DND-41 (cell line): ENCODE measurements at regions not wholly inside any gene's neighbourhood (a gene's known extent, or its start where the extent isn't known, plus 50 kb on each side); places are given as distances from the start of the nearest gene placed in this dataset.

Source experiments
- ATAC-seq: fragments of 200-7000 bp; cut with Tn5 transposase; 3 replicates; pipeline ENCODE4 v1.9.1; 2021; ENCODE audit warnings: low read depth; ENCODE audit not compliant: insufficient read depth
- DNase-seq: peaks from one replicate; pipeline ENCODE4 v3.0.0-alpha.2; 2020
- H2AFZ ChIP-seq: 2 replicates; pipeline ENCODE4 v1.6.0; 2012; ENCODE audit warnings: low read depth, low read length
- H3K27ac ChIP-seq: 2 replicates; pipeline ENCODE4 v1.5.1; 2012; ENCODE audit warnings: low read length, inconsistent platforms
- H3K27me3 ChIP-seq: fragments of 200-600 bp; sonication (generic); 2 replicates; pipeline ENCODE4 v1.6.0; 2012; ENCODE audit warnings: low read length, mild to moderate bottlenecking, inconsistent platforms; ENCODE audit not compliant: insufficient read depth, poor library complexity
- H3K36me3 ChIP-seq: 2 replicates; pipeline ENCODE4 v1.5.1; 2012; ENCODE audit warnings: low read length, inconsistent platforms; ENCODE audit not compliant: insufficient read depth
- H3K4me1 ChIP-seq: 2 replicates; pipeline ENCODE4 v1.5.1; 2012; ENCODE audit warnings: mild to moderate bottlenecking, low read length; ENCODE audit not compliant: insufficient read depth
- H3K4me2 ChIP-seq: 2 replicates; pipeline ENCODE4 v1.6.0; 2012; ENCODE audit warnings: mild to moderate bottlenecking, moderate library complexity, low read length, inconsistent platforms; ENCODE audit not compliant: insufficient read depth
- H3K4me3 ChIP-seq, 2 experiments: fragments of 200-600 bp in 1 of 2; shearing (Covaris generic) in 1 of 2; 2 replicates each; pipeline ENCODE4 v1.5.1; 2012 to 2016; ENCODE audit warnings: inconsistent platforms in 2 of 2, low read length in 2 of 2, mild to moderate bottlenecking in 2 of 2, low read depth in 1 of 2, moderate library complexity in 1 of 2
- H3K79me2 ChIP-seq: 2 replicates; pipeline ENCODE4 v1.6.0; 2012; ENCODE audit warnings: low read length, inconsistent platforms; ENCODE audit not compliant: insufficient read depth
- H3K9ac ChIP-seq: 2 replicates; pipeline ENCODE4 v1.6.0; 2012; ENCODE audit warnings: low read depth, mild to moderate bottlenecking, inconsistent platforms, low read length, moderate library complexity
- H3K9me3 ChIP-seq: 2 replicates; pipeline ENCODE4 v1.5.1; 2012; ENCODE audit warnings: low read length, moderate library complexity, mild to moderate bottlenecking, inconsistent platforms; ENCODE audit not compliant: insufficient read depth, severe bottlenecking
- H4K20me1 ChIP-seq: 2 replicates; pipeline ENCODE4 v1.6.0; 2012; ENCODE audit warnings: low read length; ENCODE audit not compliant: insufficient read depth
- CTCF ChIP-seq: IDR thresholded peaks from 2 replicates; pipeline ENCODE4 v1.5.1; 2012; ENCODE audit warnings: borderline replicate concordance, low read length, moderate library complexity, mild to moderate bottlenecking; ENCODE audit not compliant: poor library complexity, severe bottlenecking; ENCODE audit errors: extremely low read depth
- EZH2 ChIP-seq: IDR thresholded peaks from 3 replicates; pipeline ENCODE4 v1.6.1; 2012; ENCODE audit warnings: borderline replicate concordance, low read depth, mild to moderate bottlenecking, moderate library complexity, low read length, inconsistent platforms; ENCODE audit not compliant: severe bottlenecking

GRCh38 chr16:49094471-49094870, 187.2 kb downstream of the CBLN1 start:
- Histone ChIP-seq H3K9ac (no peak overlapping the region), H3K4me3 (no peak overlapping the region), H3K27me3 (no peaks in the 10 kb centered on the region), H3K27ac (no peak overlapping the region), H4K20me1 (no peaks in the 10 kb centered on the region), H2AFZ (no peak overlapping the region), H3K36me3 (no peaks in the 10 kb centered on the region), H3K4me1 (no peaks in the 10 kb centered on the region), H3K79me2 (no peaks in the 10 kb centered on the region), H3K9me3 (no peaks in the 10 kb centered on the region), H3K4me2 (no peak overlapping the region)
- TF ChIP-seq EZH2: no peak
- TF ChIP-seq CTCF: no peak
- ATAC-seq (no peak), DNase-seq (no peak)

- Histone ChIP-seq H4K20me1 (no peaks in the 10 kb centered on the region), H3K9me3 (no peaks in the 10 kb centered on the region)
- TF ChIP-seq CTCF: no peak
- no peak for TF ChIP-seq EZH2
These were observed 187.7 kb downstream of the CBLN1 start for GRCh38 chr16:49093939-49094338.

GRCh38 chr16:49092704-49093103, 188.9 kb downstream of the CBLN1 start:
- no peaks in the 10 kb centered on the region for H3K4me1 ChIP-seq
- no peak overlapping the region for H3K4me3 ChIP-seq
- no peaks in the 10 kb centered on the region for H3K79me2 ChIP-seq
- H3K4me2 ChIP-seq: no peak overlapping the region
- no peaks in the 10 kb centered on the region for H3K27me3 ChIP-seq
- TF ChIP-seq EZH2: no peak
- TF ChIP-seq CTCF: no peak
- ATAC-seq (no peak), DNase-seq (no peak)
- H3K9ac ChIP-seq: no peak overlapping the region
- no peaks in the 10 kb centered on the region for H3K9me3 ChIP-seq
- H4K20me1 ChIP-seq: no peaks in the 10 kb centered on the region
- no peaks in the 10 kb centered on the region for H3K36me3 ChIP-seq
- no peak overlapping the region for H3K27ac ChIP-seq
- H2AFZ ChIP-seq: no peak overlapping the region

More at GRCh38 chr16:49093939-49094338, 187.7 kb downstream of the CBLN1 start:
- Histone ChIP-seq H3K27ac (no peak overlapping the region), H3K4me1 (no peaks in the 10 kb centered on the region), H3K79me2 (no peaks in the 10 kb centered on the region), H3K9ac (no peak overlapping the region), H3K27me3 (no peaks in the 10 kb centered on the region), H3K4me3 (no peak overlapping the region), H3K36me3 (no peaks in the 10 kb centered on the region), H2AFZ (no peak overlapping the region), H3K4me2 (no peak overlapping the region)
- ATAC-seq: no peak
- DNase-seq: no peak

GRCh38 chr16:49089533-49089932, 192.1 kb downstream of the CBLN1 start:
- Histone ChIP-seq H3K9ac (no peak overlapping the region), H3K27me3 (no peaks in the 10 kb centered on the region), H3K9me3 (peaks cover 9% of the 10 kb centered on the region), H3K4me3 (no peak overlapping the region), H2AFZ (no peak overlapping the region), H3K4me2 (no peak overlapping the region), H3K79me2 (no peaks in the 10 kb centered on the region), H3K4me1 (no peaks in the 10 kb centered on the region), H3K27ac (no peak overlapping the region), H3K36me3 (no peaks in the 10 kb centered on the region), H4K20me1 (no peaks in the 10 kb centered on the region)
- no peak for TF ChIP-seq CTCF
- TF ChIP-seq EZH2: no peak
- DNase-seq: no peak
- no peak for ATAC-seq
